H9 (cell line): ENCODE measurements at regions not wholly inside any gene's neighbourhood (a gene's known extent, or its start where the extent isn't known, plus 50 kb on each side); places are given as distances from the start of the nearest gene placed in this dataset.

Source experiments
- DNase-seq: peaks from one replicate; pipeline ENCODE4 v3.0.0-alpha.2; 2017
- H2AFZ ChIP-seq: one replicate; pipeline ENCODE4 v1.6.1; 2013; ENCODE audit warnings: mild to moderate bottlenecking, low read length, control low read depth, moderate library complexity
- H2AK5ac ChIP-seq: 2 replicates; pipeline ENCODE4 v1.6.1; 2013; ENCODE audit warnings: low read length, control low read depth, mixed read lengths; ENCODE audit not compliant: insufficient read length
- H2BK120ac ChIP-seq: one replicate; pipeline ENCODE4 v1.6.1; 2013; ENCODE audit warnings: low read depth, mild to moderate bottlenecking, low read length, control low read depth, inconsistent platforms; ENCODE audit not compliant: poor library complexity, severe bottlenecking
- H2BK12ac ChIP-seq: 2 replicates; pipeline ENCODE4 v1.6.1; 2013; ENCODE audit warnings: low read length, control low read depth, mixed read lengths, low read depth; ENCODE audit not compliant: insufficient read length
- H2BK15ac ChIP-seq: 2 replicates; pipeline ENCODE4 v1.6.1; 2013; ENCODE audit warnings: low read depth, low read length, control low read depth
- H2BK20ac ChIP-seq: one replicate; pipeline ENCODE4 v1.6.1; 2013; ENCODE audit warnings: low read depth, mild to moderate bottlenecking, low read length, control low read depth, inconsistent platforms; ENCODE audit not compliant: poor library complexity, severe bottlenecking
- H2BK5ac ChIP-seq: 2 replicates; pipeline ENCODE4 v1.6.1; 2013; ENCODE audit warnings: low read length, control low read depth, mixed read lengths; ENCODE audit not compliant: insufficient read length
- H3K14ac ChIP-seq: 2 replicates; pipeline ENCODE4 v1.6.1; 2013; ENCODE audit warnings: low read length, control low read depth; ENCODE audit not compliant: insufficient read depth
- H3K18ac ChIP-seq: 2 replicates; pipeline ENCODE4 v1.6.1; 2013; ENCODE audit warnings: low read depth, mild to moderate bottlenecking, mixed read lengths, low read length, control low read depth; ENCODE audit not compliant: insufficient read length
- H3K23ac ChIP-seq: 2 replicates; pipeline ENCODE4 v1.6.1; 2013; ENCODE audit warnings: low read length, control low read depth, mixed read lengths, low read depth; ENCODE audit not compliant: insufficient read length
- H3K23me2 ChIP-seq: 2 replicates; pipeline ENCODE4 v1.6.1; 2013; ENCODE audit warnings: low read depth, mild to moderate bottlenecking, mixed read lengths, low read length, control low read depth; ENCODE audit not compliant: insufficient read length, poor library complexity, severe bottlenecking
- H3K27ac ChIP-seq: 2 replicates; pipeline ENCODE4 v1.5.1; 2013; ENCODE audit warnings: low read length, control low read depth, mixed read lengths, low read depth; ENCODE audit not compliant: insufficient read length
- H3K27me3 ChIP-seq: 2 replicates; pipeline ENCODE4 v1.6.1; 2013; ENCODE audit warnings: low read length, control low read depth, inconsistent platforms; ENCODE audit not compliant: insufficient read depth
- H3K4ac ChIP-seq: 2 replicates; pipeline ENCODE4 v1.6.1; 2013; ENCODE audit warnings: low read depth, mild to moderate bottlenecking, control low read depth, inconsistent platforms, low read length, moderate library complexity
- H3K4me1 ChIP-seq: 2 replicates; pipeline ENCODE4 v1.6.1; 2013; ENCODE audit warnings: low read length, control low read depth, inconsistent platforms; ENCODE audit not compliant: insufficient read depth
- H3K4me2 ChIP-seq: 2 replicates; pipeline ENCODE4 v1.6.1; 2013; ENCODE audit warnings: low read length, control low read depth, mixed read lengths; ENCODE audit not compliant: insufficient read length, insufficient read depth
- H3K56ac ChIP-seq: 2 replicates; pipeline ENCODE4 v1.6.1; 2013; ENCODE audit warnings: low read depth, mild to moderate bottlenecking, mixed read lengths, low read length, control low read depth; ENCODE audit not compliant: insufficient read length
- H3K79me1 ChIP-seq: 2 replicates; pipeline ENCODE4 v1.6.1; 2013; ENCODE audit warnings: low read depth, mild to moderate bottlenecking, moderate library complexity, low read length, control low read depth, inconsistent platforms; ENCODE audit not compliant: insufficient read depth, poor library complexity, severe bottlenecking
- H3K79me2 ChIP-seq: 2 replicates; pipeline ENCODE4 v1.6.1; 2013; ENCODE audit warnings: low read length, control low read depth, inconsistent platforms; ENCODE audit not compliant: insufficient read depth
- H3K9ac ChIP-seq: 2 replicates; pipeline ENCODE4 v1.6.1; 2013; ENCODE audit warnings: low read length, control low read depth, mixed read lengths; ENCODE audit not compliant: insufficient read length; ENCODE audit errors: extremely low read depth
- H3K9me3 ChIP-seq: one replicate; pipeline ENCODE4 v1.6.1; 2013; ENCODE audit warnings: low read depth, low read length, inconsistent platforms; ENCODE audit not compliant: control insufficient read depth
- H3T11ph ChIP-seq: one replicate; pipeline ENCODE4 v1.6.1; 2013; ENCODE audit warnings: mild to moderate bottlenecking, low read length, control low read depth, inconsistent platforms
- H4K20me1 ChIP-seq: one replicate; pipeline ENCODE4 v1.6.1; 2013; ENCODE audit not compliant: control insufficient read depth, insufficient read length, insufficient read depth
- H4K5ac ChIP-seq: 2 replicates; pipeline ENCODE4 v1.6.1; 2013; ENCODE audit warnings: low read depth, mild to moderate bottlenecking, mixed read lengths, low read length, control low read depth; ENCODE audit not compliant: insufficient read length
- H4K8ac ChIP-seq: replicated peaks from 2 replicates; pipeline ENCODE4 v1.6.1; 2013; ENCODE audit warnings: low read length, control low read depth, mixed read lengths, low read depth; ENCODE audit not compliant: insufficient read length
- H4K91ac ChIP-seq: 2 replicates; pipeline ENCODE4 v1.6.1; 2013; ENCODE audit warnings: low read depth, mild to moderate bottlenecking, moderate library complexity, mixed read lengths, low read length, control low read depth; ENCODE audit not compliant: insufficient read length
- H3K27ac Mint-ChIP-seq, 3 experiments: 2 replicates in 2 of 3; 3 replicates in 1 of 3; pipeline ENCODE4 v1.8.0; 2020 to 2021; ENCODE audit warnings: mixed read lengths in 3 of 3, mild to moderate bottlenecking in 1 of 3, moderate library complexity in 1 of 3
- H3K27me3 Mint-ChIP-seq: 2 replicates; pipeline ENCODE4 v1.8.0; 2021; ENCODE audit warnings: low read depth, mild to moderate bottlenecking, moderate library complexity, mixed read lengths
- H3K36me3 Mint-ChIP-seq, 3 experiments: 2 replicates in 2 of 3; 3 replicates in 1 of 3; pipeline ENCODE4 v1.8.0; 2020 to 2021; ENCODE audit warnings: low read depth in 3 of 3, mixed read lengths in 3 of 3; ENCODE audit not compliant: insufficient read depth in 1 of 3
- H3K4me1 Mint-ChIP-seq, 2 experiments: 2 replicates each; pipeline ENCODE4 v1.8.0; 2020; ENCODE audit warnings: mixed read lengths in 2 of 2
- H3K4me3 Mint-ChIP-seq, 2 experiments: 2 replicates in 1 of 2; 3 replicates in 1 of 2; pipeline ENCODE4 v1.8.0; 2020 to 2021; ENCODE audit warnings: mild to moderate bottlenecking in 2 of 2, mixed read lengths in 2 of 2, moderate library complexity in 1 of 2
- H3K9me3 Mint-ChIP-seq, 2 experiments: 2 replicates in 1 of 2; 3 replicates in 1 of 2; pipeline ENCODE4 v1.8.0; 2020; ENCODE audit warnings: mild to moderate bottlenecking in 2 of 2, mixed read lengths in 2 of 2, moderate library complexity in 1 of 2
- WGBS: extraction: QIAGEN DNeasy Blood & Tissue Kit; methylation state at CpG from one replicate; pipeline ENCODE4 v1.1.7; 2013; ENCODE audit warnings: missing lambda C conversion rate, low lambda C conversion rate, mixed read lengths; ENCODE audit not compliant: insufficient read length; ENCODE audit errors: extremely low coverage; 5-methylcytosine and 5-hydroxymethylcytosine counted together
- TF ChIP-seq, protein P1 (sequence below): fragments of 200-600 bp; sonication (generic); conservative IDR thresholded peaks from 3 replicates; pipeline ENCODE4 v1.8.0; 2021; ENCODE audit warnings: antibody characterized with exemption, mild to moderate bottlenecking

DNA sequence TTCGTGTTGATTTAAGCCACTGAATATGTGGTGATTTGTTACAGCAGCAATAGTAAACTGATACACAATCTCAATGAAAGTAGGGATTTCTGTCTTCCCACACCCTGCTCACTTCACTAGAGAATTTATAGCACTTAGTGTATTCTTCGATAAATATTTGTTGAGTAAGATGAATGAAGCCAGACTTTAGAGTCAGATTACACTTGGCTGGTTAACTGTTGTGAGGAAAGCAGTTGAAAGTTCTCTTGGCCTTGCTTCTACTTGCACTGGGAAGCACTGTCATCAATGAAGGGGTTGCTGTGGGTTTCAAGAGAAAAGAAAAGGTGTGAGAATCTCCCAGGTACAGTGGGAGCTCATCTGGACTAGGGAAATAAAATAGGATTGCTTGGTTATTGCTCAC lies 82.1 kb upstream of the IGFBP3 start:
- Mint-ChIP-seq H3K9me3 (peaks cover 0 to 7% of the 10 kb centered on the region in 2 experiments; a peak in 2 of 5 replicates), H3K4me1 (no peaks in the 10 kb centered on the region), H3K27ac (no peak overlapping the region), H3K36me3 (no peaks in the 10 kb centered on the region), H3K27me3 (no peaks in the 10 kb centered on the region; the same call in 1 of the 2 replicates), H3K4me3 (no peak overlapping the region)
- Histone ChIP-seq H4K20me1 (no peaks in the 10 kb centered on the region), H3K56ac (no peak overlapping the region), H4K8ac (no peak overlapping the region), H2AK5ac (no peak overlapping the region), H4K5ac (no peak overlapping the region), H3K14ac (no peak overlapping the region), H2BK5ac (no peak overlapping the region), H3K27ac (no peak overlapping the region), H2BK15ac (no peak overlapping the region), H3K4ac (no peak overlapping the region), H3K9me3 (no peaks in the 10 kb centered on the region), H3K18ac (no peak overlapping the region), H3K23me2 (no peaks in the 10 kb centered on the region), H3K79me2 (no peaks in the 10 kb centered on the region), H2AFZ (no peak overlapping the region), H3K23ac (no peak overlapping the region), H3T11ph (no peak overlapping the region), H3K79me1 (no peaks in the 10 kb centered on the region), H4K91ac (no peak overlapping the region), H3K27me3 (no peaks in the 10 kb centered on the region), H3K9ac (no peak overlapping the region), H3K4me2 (no peak overlapping the region), H2BK120ac (no peak overlapping the region), H2BK20ac (no peak overlapping the region), H3K4me1 (no peaks in the 10 kb centered on the region), H2BK12ac (no peak overlapping the region)
- WGBS = no CpG with 5 or more reads among the region's 2 CpGs
- no peak for DNase-seq
- TF ChIP-seq, protein P1, sequence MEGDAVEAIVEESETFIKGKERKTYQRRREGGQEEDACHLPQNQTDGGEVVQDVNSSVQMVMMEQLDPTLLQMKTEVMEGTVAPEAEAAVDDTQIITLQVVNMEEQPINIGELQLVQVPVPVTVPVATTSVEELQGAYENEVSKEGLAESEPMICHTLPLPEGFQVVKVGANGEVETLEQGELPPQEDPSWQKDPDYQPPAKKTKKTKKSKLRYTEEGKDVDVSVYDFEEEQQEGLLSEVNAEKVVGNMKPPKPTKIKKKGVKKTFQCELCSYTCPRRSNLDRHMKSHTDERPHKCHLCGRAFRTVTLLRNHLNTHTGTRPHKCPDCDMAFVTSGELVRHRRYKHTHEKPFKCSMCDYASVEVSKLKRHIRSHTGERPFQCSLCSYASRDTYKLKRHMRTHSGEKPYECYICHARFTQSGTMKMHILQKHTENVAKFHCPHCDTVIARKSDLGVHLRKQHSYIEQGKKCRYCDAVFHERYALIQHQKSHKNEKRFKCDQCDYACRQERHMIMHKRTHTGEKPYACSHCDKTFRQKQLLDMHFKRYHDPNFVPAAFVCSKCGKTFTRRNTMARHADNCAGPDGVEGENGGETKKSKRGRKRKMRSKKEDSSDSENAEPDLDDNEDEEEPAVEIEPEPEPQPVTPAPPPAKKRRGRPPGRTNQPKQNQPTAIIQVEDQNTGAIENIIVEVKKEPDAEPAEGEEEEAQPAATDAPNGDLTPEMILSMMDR = no peak
